Left lung (tissue), 4 donors: ENCODE measurements at regions not wholly inside any gene's neighbourhood (a gene's known extent, or its start where the extent isn't known, plus 50 kb on each side); places are given as distances from the start of the nearest gene placed in this dataset.
A peak's percentile ranks its signal among the peaks of the same experiment; 100 is the strongest.

Experiments
- ATAC-seq: fragments of 200-7000 bp; cut with Tn5 transposase; one replicate; pipeline ENCODE4 v1.9.1; 2020; ENCODE audit warnings: moderate library complexity
- DNase-seq, 4 donors: peaks; one replicate each; pipeline ENCODE4 v3.0.0-alpha.2; 2013 to 2020
- H3K27ac ChIP-seq, 2 donors: fragments of 200-600 bp; sonication (generic) in 1 of 2; one replicate each; pipeline versions ENCODE4 v1.5.0 to v1.8.0; 2020 to 2021
- H3K27me3 ChIP-seq, 2 donors: fragments of 200-600 bp; sonication (generic) in 1 of 2; one replicate each; pipeline versions ENCODE4 v1.5.0 to v1.8.0; 2020 to 2021
- H3K36me3 ChIP-seq, 2 donors: fragments of 200-600 bp; sonication (generic) in 1 of 2; one replicate each; pipeline versions ENCODE4 v1.5.0 to v1.8.0; 2020 to 2021
- H3K4me1 ChIP-seq, 2 donors: fragments of 200-600 bp; one replicate each; pipeline ENCODE4 v1.8.0; 2021
- H3K4me3 ChIP-seq, 2 donors: fragments of 200-600 bp; sonication (generic) in 1 of 2; one replicate each; pipeline versions ENCODE4 v1.5.0 to v1.8.0; 2020 to 2021; ENCODE audit warnings: mild to moderate bottlenecking in 1 of 2
- H3K9me3 ChIP-seq, 2 donors: fragments of 200-600 bp; sonication (generic) in 1 of 2; one replicate each; pipeline versions ENCODE4 v1.5.0 to v1.8.0; 2020 to 2021
- CTCF ChIP-seq, 2 donors: fragments of 200-600 bp; sonication (generic) in 1 of 2; IDR thresholded peaks; one replicate each; pipeline versions ENCODE4 v1.5.0 to v1.8.0; 2021; ENCODE audit warnings: antibody characterized with exemption in 2 of 2
- intact Hi-C, 2 donors: fragments of 100-400 bp; cut with DNase I; formaldehyde crosslinking; loops; one replicate each; pipeline versions ENCODE4 v1.11.2 to v1.14.2; 2022
- donor health status: DM: no; HTN: yes; CAD: no.
- donor health status: DM: no; HTN: no; CAD: no.

GRCh38 chr5:66362687-66363086, 218.6 kb downstream of the SREK1 start:
- H3K4me3 ChIP-seq, result no peak overlapping the region
- H3K27me3 ChIP-seq, result no peaks in the 10 kb centered on the region
- H3K4me1 ChIP-seq, result peaks cover 0 to 7% of the 10 kb centered on the region in 2 donors
- DNase-seq (peak in 2 of 4 donors; percentile 36 to 38), ATAC-seq (peak; percentile 41)
- no peak for TF ChIP-seq CTCF (IDR thresholded peaks at IDR 0.05)
- intact Hi-C loops, result no loop called here
- H3K9me3 ChIP-seq, result no peaks in the 10 kb centered on the region
- H3K27ac ChIP-seq, result no peak overlapping the region
- H3K36me3 ChIP-seq, result no peaks in the 10 kb centered on the region

- DNase-seq, result no peak
- TF ChIP-seq CTCF (IDR thresholded peaks at IDR 0.05), result no peak
- H3K4me3 ChIP-seq, result no peak overlapping the region
- no peaks in the 10 kb centered on the region for H3K36me3 ChIP-seq
- H3K9me3 ChIP-seq, result no peaks in the 10 kb centered on the region
- H3K27me3 ChIP-seq, result no peaks in the 10 kb centered on the region
- intact Hi-C loops, result no loop called here
- ATAC-seq, result no peak
- H3K4me1 ChIP-seq, result peaks cover 0 to 7% of the 10 kb centered on the region in 2 donors
- H3K27ac ChIP-seq, result no peak overlapping the region
Observed at GRCh38 chr5:66363097-66363496, 219.0 kb downstream of the SREK1 start.

- Histone ChIP-seq H3K27me3 (no peaks in the 10 kb centered on the region), H3K36me3 (no peaks in the 10 kb centered on the region), H3K27ac (no peak overlapping the region), H3K4me1 (no peaks in the 10 kb centered on the region), H3K9me3 (no peaks in the 10 kb centered on the region), H3K4me3 (no peak overlapping the region)
- DNase-seq (no peak), ATAC-seq (no peak)
- TF ChIP-seq CTCF (IDR thresholded peaks at IDR 0.05), result no peak
- intact Hi-C loops, result no loop called here
Observed at GRCh38 chr5:66364186-66364585, 220.1 kb downstream of the SREK1 start.

- Histone ChIP-seq H3K27me3 (no peaks in the 10 kb centered on the region), H3K9me3 (no peaks in the 10 kb centered on the region), H3K4me3 (no peak overlapping the region), H3K27ac (no peak overlapping the region), H3K36me3 (no peaks in the 10 kb centered on the region), H3K4me1 (no peaks in the 10 kb centered on the region)
- ATAC-seq (no peak), DNase-seq (no peak)
- TF ChIP-seq CTCF (IDR thresholded peaks at IDR 0.05), result no peak
- intact Hi-C loops, result no loop called here
Observed at GRCh38 chr5:66365981-66366380, 221.9 kb downstream of the SREK1 start.

- H3K4me3 ChIP-seq, result no peak overlapping the region
- no peaks in the 10 kb centered on the region for H3K27me3 ChIP-seq
- DNase-seq (no peak), ATAC-seq (no peak)
- no peaks in the 10 kb centered on the region for H3K36me3 ChIP-seq
- no peak for TF ChIP-seq CTCF (IDR thresholded peaks at IDR 0.05)
- intact Hi-C loops, result no loop called here
- H3K27ac ChIP-seq, result no peak overlapping the region
- H3K9me3 ChIP-seq, result no peaks in the 10 kb centered on the region
- H3K4me1 ChIP-seq, result no peaks in the 10 kb centered on the region
Observed at GRCh38 chr5:66367814-66368541, 223.9 kb downstream of the SREK1 start.
